Embryonic facial prominence (tissue), 1 donor: ENCODE measurements at regions not wholly inside any gene's neighbourhood (a gene's known extent, or its start where the extent isn't known, plus 50 kb on each side); places are given as distances from the start of the nearest gene placed in this dataset.

Experiments
- DNase-seq: peaks from one replicate; pipeline ENCODE4 v3.0.0-alpha.2; 2016; ENCODE audit errors: extremely low spot score

DNA sequence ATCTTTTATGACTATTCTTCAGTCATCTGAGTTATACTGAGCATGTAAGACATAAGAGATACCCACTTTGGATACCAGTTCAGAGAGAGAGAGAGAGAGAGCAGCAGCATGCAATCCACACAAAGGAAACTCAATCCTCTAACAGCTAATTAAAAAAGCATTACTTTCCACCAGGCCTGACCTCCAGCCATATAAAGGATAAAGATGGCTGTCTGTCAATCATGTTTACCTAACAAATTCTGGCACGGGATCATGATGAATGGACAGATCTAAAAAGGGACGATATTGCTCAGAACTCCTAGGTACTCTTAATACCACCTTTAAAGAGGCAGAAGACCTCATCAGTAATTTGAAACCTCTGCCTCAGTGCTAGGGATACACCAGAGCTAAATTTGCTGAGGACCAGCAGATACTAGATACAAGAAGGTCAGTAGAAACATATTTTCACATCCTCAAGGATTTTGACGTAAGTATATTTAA lies 159.2 kb downstream of the RPS12 start:
- no peak for DNase-seq

DNA sequence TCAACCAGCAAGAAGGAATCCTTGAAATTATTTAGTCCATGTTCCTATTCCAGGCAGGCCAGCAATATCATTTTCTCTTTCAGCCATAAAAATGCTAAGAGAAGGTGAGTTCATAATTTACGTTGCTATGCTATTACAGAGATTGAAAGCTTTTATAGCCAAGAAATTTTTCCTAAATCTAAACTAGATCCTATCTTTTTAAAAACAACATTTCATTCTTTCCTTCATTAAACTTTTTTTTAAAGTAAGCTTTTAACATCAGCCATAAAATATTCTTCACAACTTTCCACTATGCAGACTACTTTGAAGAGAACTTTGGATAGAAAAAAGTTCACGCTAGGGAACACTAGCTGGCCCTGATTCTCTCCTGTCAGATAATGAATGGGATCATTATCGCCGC lies 159.8 kb downstream of the RPS12 start:
- DNase-seq, result no peak

DNA sequence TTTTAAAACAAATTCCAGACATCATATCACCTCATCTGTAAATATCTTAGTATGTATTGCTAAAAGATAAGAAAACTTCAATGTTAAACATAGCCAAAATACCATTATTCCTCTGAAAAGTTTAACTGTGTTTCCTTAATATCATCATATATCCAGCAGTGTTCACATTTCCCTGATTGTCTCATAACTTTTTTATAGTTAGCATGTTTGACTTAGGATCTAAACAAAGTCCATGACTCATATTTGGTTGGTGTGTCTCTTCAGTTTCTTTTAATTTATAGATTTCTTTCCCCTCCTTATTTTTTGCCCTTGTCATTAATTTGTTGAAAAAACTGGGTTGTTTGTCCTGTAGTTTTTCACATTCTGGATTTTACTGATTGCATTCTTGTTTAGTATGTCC lies 163.0 kb downstream of the RPS12 start:
- DNase-seq, result no peak

DNA sequence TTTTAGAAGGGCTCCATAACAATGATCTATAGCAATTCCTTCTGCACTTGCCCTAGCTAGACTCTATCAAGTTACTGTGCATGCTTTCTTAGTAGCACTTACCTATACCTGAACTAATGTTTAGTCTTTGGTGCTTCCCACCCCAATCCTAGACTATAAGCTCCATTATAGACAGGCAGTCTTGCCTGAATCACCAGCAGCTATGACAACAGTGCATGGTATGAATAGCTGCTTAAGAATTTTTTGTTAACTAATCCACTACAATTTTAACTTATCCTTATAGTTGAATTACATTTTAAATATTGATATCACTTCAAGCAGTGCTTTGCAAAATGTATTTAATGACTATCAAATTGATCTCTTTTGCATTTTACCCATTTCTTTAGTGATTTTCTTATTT lies 164.3 kb downstream of the RPS12 start:
- DNase-seq, result no peak

DNA sequence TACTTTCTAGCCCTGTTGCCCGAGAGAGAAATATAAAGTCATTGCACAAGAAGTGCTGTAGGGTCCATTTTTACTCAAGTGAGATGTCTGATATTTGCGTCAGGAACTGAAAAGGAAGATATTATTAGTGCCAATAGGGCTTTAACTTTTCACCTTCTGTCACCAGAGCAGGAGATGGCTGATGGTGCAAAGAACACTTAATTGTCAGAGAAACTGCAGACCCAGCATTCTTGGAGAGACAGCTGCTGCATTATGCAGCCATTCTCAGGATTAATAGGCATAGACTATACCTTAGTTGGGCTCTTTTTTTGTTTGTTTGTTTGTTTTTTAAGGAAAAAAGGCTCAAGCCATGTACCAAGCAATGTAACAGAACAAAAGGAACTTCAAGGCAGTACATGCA lies 179.4 kb downstream of the RPS12 start:
- DNase-seq, result no peak

DNA sequence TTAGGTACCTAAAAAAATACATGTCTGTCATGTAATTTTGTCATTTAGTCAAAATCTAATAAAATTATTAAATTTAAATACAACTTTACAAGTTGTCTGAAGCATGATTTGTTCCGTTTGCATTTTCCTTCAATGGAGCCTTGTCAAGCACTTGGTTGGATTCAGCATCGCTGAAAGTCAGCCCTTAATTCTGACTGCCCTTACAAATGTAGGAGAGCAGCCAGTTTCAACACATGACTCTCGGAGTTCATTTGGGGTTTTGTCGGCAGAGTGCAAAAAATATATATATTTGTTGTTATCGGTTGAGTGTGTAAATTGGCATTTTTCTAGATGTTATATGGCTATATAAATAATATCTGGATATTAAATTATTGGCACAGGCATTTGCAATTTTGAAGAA lies 180.6 kb downstream of the RPS12 start:
- no peak for DNase-seq

DNA sequence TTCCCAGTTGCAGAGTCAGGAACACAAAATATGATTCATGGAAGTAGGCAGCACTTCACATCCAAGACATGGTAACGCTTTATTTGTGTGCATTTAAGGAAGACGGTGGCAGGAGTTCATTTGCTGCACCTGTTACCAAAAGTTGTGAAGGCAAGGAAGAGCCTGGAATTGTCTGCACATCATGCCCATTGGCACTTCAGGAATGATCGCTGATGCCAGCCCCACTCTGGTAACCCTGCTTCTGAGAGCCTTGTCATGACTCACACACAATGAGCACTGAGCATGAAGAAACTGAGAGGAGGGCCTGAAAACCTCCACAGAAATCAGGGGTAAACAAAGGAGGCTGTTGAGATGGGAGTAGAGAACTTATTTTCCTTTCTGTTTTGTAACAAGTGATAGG lies 181.1 kb downstream of the RPS12 start:
- no peak for DNase-seq

DNA sequence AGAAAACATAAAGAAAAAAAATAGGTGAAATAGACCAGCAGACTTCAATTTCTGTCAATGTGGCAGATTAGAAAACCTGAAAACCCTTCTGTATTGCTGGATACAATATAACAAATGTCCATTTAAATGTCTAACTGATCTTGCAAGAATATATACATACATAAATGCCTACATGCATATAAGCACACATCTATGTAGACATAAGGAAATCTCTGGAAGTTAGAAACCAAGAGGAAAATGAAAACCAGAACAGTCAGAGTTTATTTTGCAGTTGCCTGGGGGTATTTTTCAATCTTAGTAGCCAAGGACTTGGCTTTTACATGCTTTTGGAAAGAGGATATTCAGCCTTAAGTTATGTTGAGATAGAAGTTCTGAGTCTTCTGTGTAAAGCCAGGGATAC lies 184.0 kb downstream of the RPS12 start:
- DNase-seq, result no peak

DNA sequence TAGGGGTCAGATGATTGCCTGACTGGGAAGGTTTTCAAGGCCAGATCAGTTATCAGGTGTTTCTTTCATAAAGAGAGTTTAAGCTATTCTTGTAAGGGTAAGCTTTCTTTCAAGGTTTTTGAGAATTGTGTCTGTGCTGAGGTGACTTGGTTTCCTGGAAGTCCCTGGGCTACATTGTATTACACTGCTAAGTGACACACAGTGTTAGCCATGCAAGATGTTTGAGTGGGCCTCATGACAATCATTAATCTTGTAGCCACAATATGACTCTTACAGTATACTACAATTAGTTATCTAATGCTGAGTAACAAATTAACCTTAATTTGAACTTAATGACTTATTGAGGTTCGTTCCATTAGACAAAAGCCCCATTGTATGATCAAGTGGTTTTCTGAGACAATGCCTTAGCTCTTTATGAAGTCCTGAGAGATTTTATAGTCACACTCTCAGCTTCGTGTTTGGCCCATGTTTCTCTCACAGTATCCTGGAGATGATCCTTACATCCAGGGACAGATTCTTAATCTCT lies 186.7 kb downstream of the RPS12 start:
- no peak for DNase-seq

DNA sequence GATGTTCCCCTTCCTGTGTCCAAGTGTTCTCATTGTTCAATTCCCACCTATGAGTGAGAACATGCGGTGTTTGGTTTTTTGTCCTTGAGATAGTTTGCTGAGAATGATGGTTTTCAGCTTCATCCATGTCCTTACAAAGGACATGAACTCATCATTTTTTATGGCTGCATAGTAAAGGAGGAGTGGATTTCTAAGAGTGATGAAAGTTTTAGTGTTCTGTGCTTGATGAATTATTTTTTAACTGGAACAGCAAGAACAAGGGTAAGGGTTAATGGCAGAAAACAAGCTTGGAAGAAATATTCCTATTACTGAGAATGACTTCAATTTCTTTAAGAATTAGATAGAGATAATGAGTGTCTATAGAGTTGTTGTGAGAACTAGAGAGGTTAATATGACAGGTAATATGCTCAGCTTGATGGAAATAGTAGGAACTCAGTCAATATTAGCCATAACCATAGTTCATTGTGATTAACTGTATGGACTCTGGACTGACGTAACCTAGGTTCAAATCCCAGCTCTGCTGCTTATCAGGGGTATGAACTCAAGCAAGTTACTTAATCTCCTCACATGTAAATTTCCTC lies 190.0 kb downstream of the RPS12 start:
- DNase-seq, result no peak

DNA sequence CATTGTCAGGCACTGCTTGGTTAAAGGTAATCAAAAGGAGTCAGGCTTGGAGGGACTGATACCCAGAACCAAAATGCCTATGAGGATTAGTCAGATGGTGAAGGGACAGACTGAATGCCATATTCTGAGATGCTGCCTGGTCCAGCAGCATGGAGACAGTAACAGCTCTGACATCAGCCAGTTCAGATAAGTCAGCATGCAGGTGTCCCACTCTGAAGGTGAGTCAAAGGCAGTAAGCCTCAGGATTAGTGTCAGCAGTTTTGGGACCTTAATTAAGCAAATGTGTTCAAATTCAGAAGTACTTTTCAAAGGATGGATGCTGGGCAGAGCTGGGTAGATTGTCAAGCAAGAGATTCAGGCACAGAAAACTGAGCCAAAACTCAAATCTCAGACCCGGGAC lies 198.4 kb downstream of the RPS12 start:
- no peak for DNase-seq

DNA sequence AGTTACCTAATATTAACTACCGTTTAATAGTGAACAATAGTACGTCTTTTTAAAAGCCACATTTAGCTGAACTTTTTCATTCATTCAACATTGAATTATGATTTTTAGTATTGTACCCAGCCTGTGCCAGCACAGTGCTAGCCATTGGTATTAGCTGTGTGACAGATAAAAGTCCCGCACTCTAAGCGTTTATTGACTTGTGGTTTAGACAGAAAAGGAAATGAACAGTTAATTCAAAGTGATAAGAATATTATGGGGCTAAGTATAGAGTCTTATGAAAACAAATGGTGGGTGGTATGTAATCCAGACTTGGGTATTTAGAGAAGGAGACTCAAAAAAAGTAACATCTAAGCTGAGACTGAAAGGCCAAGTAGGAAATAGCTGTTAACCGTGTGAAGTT lies 202.3 kb downstream of the RPS12 start:
- DNase-seq, result no peak

DNA sequence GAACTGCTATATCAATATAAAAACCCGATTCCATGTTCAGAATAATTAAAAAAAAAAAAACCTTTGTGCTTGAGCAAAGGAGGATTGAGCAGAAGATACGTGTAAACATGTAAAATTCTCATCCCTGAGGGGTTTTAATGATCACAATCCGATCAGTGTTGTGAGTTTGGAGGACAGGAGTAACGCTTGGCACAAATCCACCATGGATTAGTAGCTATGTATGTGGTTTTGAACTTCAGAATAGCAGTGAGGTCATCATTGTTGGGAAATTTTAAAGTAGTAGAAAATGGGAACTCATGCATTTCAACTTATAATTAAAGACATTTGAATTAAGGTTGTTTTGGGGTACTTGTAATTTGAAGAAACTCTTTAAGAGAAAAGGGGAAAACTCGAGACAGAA lies 203.2 kb downstream of the RPS12 start:
- DNase-seq, result no peak

DNA sequence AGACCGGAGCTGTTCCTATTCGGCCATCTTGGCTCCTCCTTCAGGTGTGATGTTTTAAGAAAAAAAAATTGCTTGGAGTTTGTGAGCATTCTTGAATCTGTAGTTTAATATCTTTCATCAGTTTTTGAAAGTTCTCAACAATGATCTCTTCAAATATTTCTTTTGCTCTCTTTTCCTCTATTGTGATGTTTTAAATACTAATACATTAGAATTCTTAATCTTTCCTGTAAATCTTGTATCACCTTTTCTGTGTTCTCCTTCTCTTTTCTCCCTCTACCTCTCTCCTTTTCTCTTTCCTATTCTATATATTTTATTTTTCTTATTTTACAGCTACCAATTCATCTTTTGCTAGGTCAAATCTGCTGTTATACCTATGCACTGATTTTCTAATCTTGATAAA lies 212.3 kb downstream of the RPS12 start:
- no peak for DNase-seq

DNA sequence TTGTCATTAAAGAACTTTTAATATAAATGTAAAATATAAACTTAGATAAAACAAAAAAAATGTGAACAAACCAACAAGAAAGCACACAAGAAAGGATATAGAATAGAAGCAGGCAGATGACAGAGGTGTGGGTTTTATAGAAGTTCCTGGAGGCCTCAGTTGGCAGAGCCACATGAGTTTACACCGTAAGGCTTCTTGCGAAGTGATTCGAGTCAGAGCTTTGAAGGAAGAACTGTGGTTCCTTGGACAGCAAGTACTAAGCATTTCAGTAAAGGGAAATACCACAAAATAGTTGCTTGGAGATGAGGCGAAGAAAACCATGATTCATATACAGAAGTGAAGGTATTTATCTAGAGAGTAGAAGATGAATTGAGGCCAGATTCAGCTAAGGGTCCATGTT lies 207.9 kb upstream of the EYA4 start:
- DNase-seq, result no peak

DNA sequence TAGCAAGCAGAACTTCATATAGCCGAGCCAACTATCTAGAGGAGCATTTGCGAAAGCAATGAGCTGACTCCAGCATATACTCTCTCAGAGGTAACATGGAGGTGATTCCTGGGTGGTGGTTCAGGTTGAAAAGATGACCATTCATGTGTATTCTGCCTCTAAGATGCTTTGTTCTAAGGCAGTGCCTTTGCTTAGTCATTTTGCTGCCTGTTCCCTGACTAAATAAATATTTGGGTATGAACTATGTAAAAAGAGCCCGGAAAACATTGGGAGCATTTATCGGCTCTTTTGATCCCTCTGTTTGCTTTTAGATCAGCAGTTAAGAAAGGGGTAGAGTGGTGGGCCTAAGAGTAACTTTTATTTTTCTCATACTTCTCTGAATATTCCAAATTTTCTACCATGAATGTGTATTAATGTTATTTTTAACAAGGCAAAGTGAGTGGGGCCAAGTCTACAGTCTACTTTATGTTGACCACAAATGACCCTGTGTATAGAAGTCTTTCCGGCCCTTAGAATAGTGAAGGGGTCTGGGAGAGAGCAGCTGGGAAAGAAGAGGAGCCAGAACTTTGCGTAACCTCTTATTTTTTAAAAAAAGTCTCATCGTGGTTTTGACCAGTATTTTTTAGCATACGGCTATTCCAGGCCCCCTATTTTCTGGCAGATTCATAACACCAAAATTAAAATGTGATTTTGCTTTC lies 206.5 kb upstream of the EYA4 start:
- no peak for DNase-seq

DNA sequence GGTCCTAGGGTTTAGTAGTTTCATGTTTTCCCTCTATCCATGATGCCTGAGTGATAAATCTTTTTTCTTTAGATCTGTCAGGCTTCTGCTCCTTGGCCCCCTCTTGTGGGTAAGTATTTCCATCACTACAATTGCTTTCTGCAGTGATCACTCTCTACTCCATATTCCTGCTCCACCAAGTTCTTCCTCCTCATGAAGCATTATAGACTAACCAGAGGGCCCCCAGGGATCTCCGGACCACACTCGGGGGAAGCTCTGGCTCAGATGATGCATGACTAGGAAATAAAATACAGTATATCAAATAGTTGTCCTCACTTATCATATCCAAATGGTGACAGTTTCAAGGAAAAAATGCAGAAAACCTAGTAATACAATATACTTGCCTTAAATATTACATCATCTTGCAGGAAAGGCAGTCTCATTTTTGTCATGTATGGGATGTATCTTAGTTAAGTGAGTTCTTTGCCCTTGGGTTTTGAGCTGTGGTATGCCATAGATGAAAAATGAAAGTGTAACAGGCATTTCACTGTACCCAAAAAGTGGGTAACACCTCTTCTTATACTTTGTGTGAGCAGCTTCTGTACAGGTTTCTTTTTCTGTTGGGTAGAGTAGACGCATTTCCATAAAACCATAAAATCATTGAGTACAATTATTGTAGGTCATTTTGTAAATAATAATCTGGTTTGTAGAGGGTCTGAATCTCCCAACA lies 200.9 kb upstream of the EYA4 start:
- no peak for DNase-seq

DNA sequence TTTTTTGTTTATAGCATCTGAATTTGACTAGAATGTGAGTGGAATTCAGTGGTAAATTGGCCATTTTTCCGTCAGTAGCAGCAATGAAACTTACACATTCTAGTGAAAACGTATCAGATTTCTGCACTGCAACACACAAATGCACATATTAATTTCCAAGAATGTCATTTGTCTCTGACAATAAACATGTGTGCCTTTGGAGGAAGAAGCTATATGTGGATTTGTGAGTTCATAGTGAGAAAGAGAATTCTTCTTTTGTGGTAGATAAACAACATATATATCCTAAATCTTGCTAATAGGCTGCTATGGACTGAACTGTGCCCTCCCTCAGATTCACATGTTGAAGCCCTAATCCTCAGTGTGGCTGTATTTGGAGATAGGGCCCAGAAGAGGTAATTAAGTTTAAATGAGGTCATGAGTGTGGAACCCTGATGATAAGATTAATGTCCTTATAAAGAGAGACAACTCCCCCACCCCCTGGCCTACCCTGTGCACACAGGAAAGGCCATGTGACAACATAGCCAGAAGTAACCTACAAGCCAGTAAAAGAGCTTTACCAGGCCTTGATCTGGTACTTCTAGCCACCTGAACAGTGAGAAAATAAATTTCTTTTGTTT lies 200.2 kb upstream of the EYA4 start:
- no peak for DNase-seq

DNA sequence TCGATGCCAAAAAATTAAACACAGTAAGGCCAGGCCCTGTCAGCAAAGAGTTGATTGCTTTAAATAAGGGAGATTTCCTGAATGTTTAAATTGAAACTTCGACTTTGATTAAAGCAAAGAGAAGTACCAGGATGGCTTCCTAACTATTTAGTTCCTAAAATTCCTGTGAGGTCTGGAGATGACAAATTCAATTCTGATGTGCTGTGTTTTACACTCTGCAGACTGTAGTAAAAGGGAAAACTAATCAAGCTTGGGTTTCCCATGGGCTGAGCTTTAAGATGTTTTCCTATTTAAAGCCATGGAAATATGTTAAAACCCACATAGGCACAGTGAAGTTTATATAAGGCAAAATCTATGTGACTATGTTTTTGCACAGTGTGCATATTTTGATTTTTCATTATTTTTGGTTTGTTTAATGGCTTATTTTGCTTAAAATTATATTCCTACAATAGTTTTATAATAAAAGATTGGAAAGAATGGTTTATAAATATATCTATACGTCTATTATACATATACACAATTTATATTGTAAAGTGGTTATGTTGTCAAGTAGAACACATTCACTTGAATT lies 198.5 kb upstream of the EYA4 start:
- DNase-seq, result peak; percentile 59

DNA sequence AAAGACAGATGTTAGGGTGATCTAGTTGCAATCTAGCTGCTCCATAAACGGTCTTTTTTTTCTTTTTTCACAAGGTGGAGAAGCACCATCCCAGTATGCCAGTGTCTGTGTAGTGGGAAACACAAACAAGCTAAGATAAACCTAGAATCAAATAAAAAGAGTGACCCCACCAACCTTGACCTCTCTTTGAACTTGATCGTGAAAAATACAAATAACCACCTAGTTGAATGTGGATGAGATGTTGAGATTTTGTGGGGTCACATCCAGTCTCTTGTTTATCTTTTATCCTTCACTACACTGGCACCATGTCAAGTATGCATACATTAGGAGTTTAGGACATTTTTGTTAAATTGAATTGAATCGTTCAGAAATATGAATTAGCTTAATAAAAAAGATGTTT lies 194.6 kb upstream of the EYA4 start:
- DNase-seq, result no peak

DNA sequence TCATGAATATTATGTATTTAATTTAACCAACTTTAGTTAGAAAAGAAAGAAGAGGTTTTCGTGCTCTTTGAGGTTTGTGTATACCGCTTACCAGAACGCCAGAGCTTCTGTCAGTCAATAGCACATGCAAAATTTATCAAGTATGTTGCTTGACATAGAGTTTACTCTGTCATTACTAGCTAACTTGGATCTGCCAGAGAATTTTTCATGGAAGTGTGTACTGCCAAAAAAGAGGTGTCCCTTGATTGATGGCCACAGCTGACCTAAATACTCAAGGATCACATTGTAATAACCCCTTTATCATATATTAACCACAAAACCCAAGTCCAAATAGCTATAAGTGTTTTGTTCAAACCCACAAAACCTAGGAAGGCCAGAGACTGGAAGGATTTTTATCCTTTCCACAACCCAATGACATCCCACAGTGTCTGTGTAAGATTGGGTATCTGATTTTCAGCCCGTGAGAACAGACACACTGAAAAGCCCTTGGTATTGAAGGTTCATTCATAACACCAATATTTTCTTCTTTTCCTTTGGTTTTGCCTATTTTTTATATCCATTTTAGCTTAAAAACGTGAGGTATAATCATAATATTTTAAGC lies 194.0 kb upstream of the EYA4 start:
- no peak for DNase-seq

DNA sequence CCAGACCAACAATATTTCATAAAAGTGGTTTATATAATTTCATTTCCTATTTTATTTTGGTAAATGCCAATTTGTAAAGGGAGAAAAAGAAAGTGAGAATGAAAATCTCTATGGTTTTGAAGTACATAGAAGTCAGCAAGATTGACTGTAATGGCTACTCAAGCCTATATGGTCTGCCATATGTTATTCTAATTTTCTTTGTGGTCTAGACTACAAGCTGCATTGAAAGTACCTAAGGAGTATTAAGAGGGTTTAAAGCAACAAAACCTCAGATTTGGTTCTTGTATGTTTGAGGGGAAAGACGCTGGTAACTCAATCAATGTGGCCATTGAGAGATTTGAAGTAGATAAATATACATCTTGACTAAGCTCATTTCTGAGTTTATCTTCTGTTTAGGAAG lies 193.5 kb upstream of the EYA4 start:
- no peak for DNase-seq
